ENCODE measurements at regions not wholly inside any gene's neighbourhood (a gene's known extent, or its start where the extent isn't known, plus 50 kb on each side); places are given as distances from the start of the nearest gene placed in this dataset.

- TF ChIP-seq CTCF (IDR thresholded peaks at IDR 0.05; ENCODE audit: control extremely low read depth, extremely low read depth, low read depth, missing control alignments), result no peak
- ChIA-PET POLR2A (no interaction called here), CTCF (interaction anchor here (0.7 to 0.9 kb wide), 2 partner anchors 11 to 15 kb away, joined by 3 read pairs; no protein-coding TSS in a partner anchor)
- DNase-seq (ENCODE audit: extremely low spot score), result no peak
These were observed 202.1 kb downstream of the NOVA1 start for GRCh38 chr14:26395726-26396125.

GRCh38 chr14:26394150-26394810 lies 203.6 kb downstream of the NOVA1 start:
- DNase-seq (ENCODE audit: extremely low spot score), result no peak
- no peak for TF ChIP-seq CTCF (IDR thresholded peaks at IDR 0.05; ENCODE audit: control extremely low read depth, extremely low read depth, low read depth, missing control alignments)
- CTCF ChIA-PET, result interaction anchor here (1.2 to 1.3 kb wide), 2 partner anchors 10 to 14 kb away, joined by 3 read pairs; no protein-coding TSS in a partner anchor
- POLR2A ChIA-PET, result no interaction called here

- ChIA-PET CTCF (no interaction called here), POLR2A (no interaction called here)
- TF ChIP-seq CTCF (IDR thresholded peaks at IDR 0.05; ENCODE audit: control extremely low read depth, extremely low read depth, low read depth, missing control alignments), result no peak
- DNase-seq (ENCODE audit: extremely low spot score), result no peak
These were observed 205.3 kb downstream of the NOVA1 start for GRCh38 chr14:26392498-26392897.

GRCh38 chr14:26389646-26390508 lies 208.0 kb downstream of the NOVA1 start:
- TF ChIP-seq CTCF (IDR thresholded peaks at IDR 0.05; ENCODE audit: control extremely low read depth, extremely low read depth, low read depth, missing control alignments), result no peak
- DNase-seq (ENCODE audit: extremely low spot score), result no peak
- ChIA-PET CTCF (interaction anchor here (1.2 kb wide), 1 partner anchor 39 kb away, joined by 3 read pairs; no protein-coding TSS in a partner anchor), POLR2A (no interaction called here)

- no peak for DNase-seq (ENCODE audit: extremely low spot score)
- CTCF ChIA-PET, result no interaction called here
- TF ChIP-seq CTCF (IDR thresholded peaks at IDR 0.05; ENCODE audit: control extremely low read depth, extremely low read depth, low read depth, missing control alignments), result no peak
- POLR2A ChIA-PET, result no interaction called here
These were observed 212.5 kb downstream of the NOVA1 start for GRCh38 chr14:26385310-26385709.

GRCh38 chr14:26382901-26383685 lies 214.7 kb downstream of the NOVA1 start:
- TF ChIP-seq CTCF (IDR thresholded peaks at IDR 0.05; ENCODE audit: control extremely low read depth, extremely low read depth, low read depth, missing control alignments), result no peak
- CTCF ChIA-PET, result no interaction called here
- POLR2A ChIA-PET, result no interaction called here
- DNase-seq (ENCODE audit: extremely low spot score), result no peak
